Activated naive CD4-positive, alpha-beta T cell treated with anti-CD3 and anti-CD28 coated beads for 36 hours (primary cell): ENCODE measurements at regions not wholly inside any gene's neighbourhood (a gene's known extent, or its start where the extent isn't known, plus 50 kb on each side); places are given as distances from the start of the nearest gene placed in this dataset.

Source experiments
- CTCF ChIA-PET: fragments of 350-600 bp; sonication (Branson Sonifier 250); formaldehyde crosslinking; loops from one replicate; lab custom pipeline; 2021; ENCODE audit warnings: antibody characterized with exemption; lab: Charles Lee
- DNase-seq: peaks from one replicate; pipeline ENCODE4 v3.0.0-alpha.2; 2020
- H3K27ac Mint-ChIP-seq: one replicate; pipeline ENCODE4 v1.8.0; 2021; ENCODE audit warnings: mild to moderate bottlenecking, mixed read lengths
- H3K27me3 Mint-ChIP-seq: one replicate; pipeline ENCODE4 v1.8.0; 2021; ENCODE audit warnings: low read depth, mixed read lengths
- H3K36me3 Mint-ChIP-seq: one replicate; pipeline ENCODE4 v1.8.0; 2021; ENCODE audit warnings: low read depth, mixed read lengths
- H3K4me1 Mint-ChIP-seq: one replicate; pipeline ENCODE4 v1.8.0; 2021; ENCODE audit warnings: low read depth, mixed read lengths
- H3K4me3 Mint-ChIP-seq: one replicate; pipeline ENCODE4 v1.8.0; 2021; ENCODE audit warnings: mild to moderate bottlenecking, moderate library complexity, mixed read lengths
- H3K9me3 Mint-ChIP-seq: one replicate; pipeline ENCODE4 v1.8.0; 2021; ENCODE audit warnings: mixed read lengths
- intact Hi-C: fragments of 100-400 bp; cut with micrococcal nuclease; formaldehyde crosslinking; loops from one replicate; pipeline ENCODE4 v1.15.1; 2023

- Mint-ChIP-seq H3K4me1 (no peaks in the 10 kb centered on the region), H3K4me3 (no peak overlapping the region), H3K27me3 (peaks cover 8% of the 10 kb centered on the region), H3K36me3 (no peaks in the 10 kb centered on the region), H3K27ac (no peak overlapping the region), H3K9me3 (no peaks in the 10 kb centered on the region)
- intact Hi-C loops = no loop called here
- CTCF ChIA-PET = no interaction called here
- DNase-seq = no peak
Measured at GRCh38 chr15:45743426-45744235, 108.8 kb downstream of the SQOR start.

GRCh38 chr15:45744236-45744589, 109.4 kb downstream of the SQOR start:
- no peak overlapping the region for H3K27ac Mint-ChIP-seq
- no peaks in the 10 kb centered on the region for H3K9me3 Mint-ChIP-seq
- CTCF ChIA-PET = no interaction called here
- H3K27me3 Mint-ChIP-seq = peaks cover 9% of the 10 kb centered on the region
- H3K4me3 Mint-ChIP-seq = no peak overlapping the region
- intact Hi-C loops = no loop called here
- no peaks in the 10 kb centered on the region for H3K4me1 Mint-ChIP-seq
- DNase-seq = no peak
- no peaks in the 10 kb centered on the region for H3K36me3 Mint-ChIP-seq

DNA sequence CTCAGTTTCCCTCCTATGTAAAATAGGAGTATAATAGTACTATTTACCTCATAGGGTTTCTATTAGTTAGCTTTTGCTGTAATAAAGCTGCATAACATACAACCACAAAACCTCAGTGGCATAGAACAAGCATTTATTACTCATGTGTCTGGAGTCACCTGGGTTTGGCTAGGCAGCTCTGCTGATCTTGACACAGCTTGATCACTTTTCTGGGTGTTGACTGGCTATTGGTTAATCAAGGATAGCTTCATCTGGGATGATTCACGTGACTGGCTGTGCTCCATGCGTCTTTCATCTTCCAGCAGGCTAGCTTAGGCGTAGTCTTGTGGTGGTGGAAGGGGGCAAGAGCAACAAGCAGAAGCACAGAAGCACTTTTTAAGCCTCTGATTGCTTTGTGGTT, 112.6 kb downstream of the SQOR start:
- Mint-ChIP-seq H3K27ac (no peak overlapping the region), H3K36me3 (no peaks in the 10 kb centered on the region), H3K27me3 (peaks cover 13% of the 10 kb centered on the region), H3K4me1 (no peaks in the 10 kb centered on the region), H3K4me3 (no peak overlapping the region), H3K9me3 (no peaks in the 10 kb centered on the region)
- CTCF ChIA-PET = interaction anchor here (1.1 to 1.9 kb wide), 2 partner anchors 42 kb away, joined by 3 to 7 read pairs; no protein-coding TSS in a partner anchor
- no peak for DNase-seq
- intact Hi-C loops = no loop called here

GRCh38 chr15:45751629-45752028, 116.8 kb downstream of the SQOR start:
- no peaks in the 10 kb centered on the region for H3K4me1 Mint-ChIP-seq
- H3K27me3 Mint-ChIP-seq = peaks cover 21% of the 10 kb centered on the region
- intact Hi-C loops = no loop called here
- no peak for DNase-seq
- CTCF ChIA-PET = no interaction called here
- H3K4me3 Mint-ChIP-seq = no peak overlapping the region
- H3K36me3 Mint-ChIP-seq = no peaks in the 10 kb centered on the region
- no peaks in the 10 kb centered on the region for H3K9me3 Mint-ChIP-seq
- H3K27ac Mint-ChIP-seq = no peak overlapping the region

GRCh38 chr15:45759936-45760335, 125.1 kb downstream of the SQOR start:
- H3K4me3 Mint-ChIP-seq = no peak overlapping the region
- CTCF ChIA-PET = interaction anchor here (0.6 kb wide), 1 partner anchor 26 kb away, joined by 3 read pairs; no protein-coding TSS in a partner anchor
- peaks cover 41% of the 10 kb centered on the region for H3K27me3 Mint-ChIP-seq
- intact Hi-C loops = no loop called here
- no peak overlapping the region for H3K27ac Mint-ChIP-seq
- no peaks in the 10 kb centered on the region for H3K36me3 Mint-ChIP-seq
- DNase-seq = no peak
- no peaks in the 10 kb centered on the region for H3K9me3 Mint-ChIP-seq
- no peaks in the 10 kb centered on the region for H3K4me1 Mint-ChIP-seq

GRCh38 chr15:45762726-45763125, 127.9 kb downstream of the SQOR start:
- CTCF ChIA-PET = interaction anchor here (1.6 kb wide), 1 partner anchor 27 kb away, joined by 4 read pairs; no protein-coding TSS in a partner anchor
- H3K4me1 Mint-ChIP-seq = no peaks in the 10 kb centered on the region
- peaks cover 26% of the 10 kb centered on the region for H3K27me3 Mint-ChIP-seq
- H3K4me3 Mint-ChIP-seq = no peak overlapping the region
- H3K27ac Mint-ChIP-seq = no peak overlapping the region
- intact Hi-C loops = no loop called here
- DNase-seq = no peak
- H3K9me3 Mint-ChIP-seq = no peaks in the 10 kb centered on the region
- H3K36me3 Mint-ChIP-seq = no peaks in the 10 kb centered on the region

DNA sequence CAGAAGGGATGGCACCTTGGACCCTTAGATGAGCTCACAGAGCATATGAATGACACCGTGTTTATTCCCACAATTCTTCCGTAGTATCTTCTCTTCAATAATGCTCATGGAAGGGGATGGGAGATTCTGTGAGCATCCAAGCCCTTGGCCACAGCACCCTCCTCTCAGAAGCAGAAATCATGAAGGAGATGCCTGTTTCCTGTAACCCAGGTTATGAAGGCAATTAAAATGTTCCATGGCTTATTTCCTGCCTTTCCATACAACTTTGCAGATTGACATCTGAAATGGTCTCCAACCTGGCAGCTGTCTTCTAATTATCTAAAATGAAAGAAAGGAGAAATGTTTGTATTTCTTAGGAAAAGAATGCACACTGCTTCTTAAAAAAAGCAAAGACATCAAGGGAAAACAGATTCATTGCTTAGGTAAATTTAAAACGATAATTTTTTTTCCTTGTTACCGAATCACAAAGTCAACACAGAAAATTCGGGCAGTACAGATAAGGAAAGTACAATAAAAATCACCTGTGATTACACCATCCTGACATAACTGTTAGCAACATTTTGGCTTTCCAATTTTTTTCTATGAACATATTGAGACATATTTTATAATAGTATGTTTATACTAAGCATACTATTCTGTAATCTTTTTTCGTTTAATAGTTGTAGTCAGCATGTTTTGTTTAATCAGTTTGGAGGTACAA, 128.5 kb downstream of the SQOR start:
- Mint-ChIP-seq H3K27me3 (peaks cover 23% of the 10 kb centered on the region), H3K4me3 (no peak overlapping the region), H3K4me1 (no peaks in the 10 kb centered on the region), H3K36me3 (no peaks in the 10 kb centered on the region), H3K27ac (no peak overlapping the region), H3K9me3 (no peaks in the 10 kb centered on the region)
- CTCF ChIA-PET = interaction anchor here (1.6 kb wide), 1 partner anchor 27 kb away, joined by 4 read pairs; no protein-coding TSS in a partner anchor
- intact Hi-C loops = no loop called here
- no peak for DNase-seq

DNA sequence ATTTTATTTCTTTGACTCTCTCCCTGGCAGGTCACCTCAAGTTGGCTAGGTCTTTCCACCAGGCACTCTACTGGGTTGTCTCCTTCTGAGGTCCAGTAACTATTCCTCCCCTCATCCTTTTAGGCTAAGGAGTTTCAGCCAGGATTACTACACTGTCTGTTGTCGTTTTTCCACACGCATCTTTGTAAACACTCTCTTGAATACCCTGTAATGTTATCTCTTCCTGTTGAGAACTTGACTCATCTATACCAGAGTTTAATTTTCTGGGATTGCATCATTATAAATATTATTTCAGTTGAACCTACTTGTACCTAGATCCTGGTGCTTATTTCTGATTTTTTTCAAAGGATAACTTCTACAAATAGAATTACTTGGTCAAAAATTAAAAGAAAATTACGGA, 138.3 kb downstream of the SQOR start:
- H3K4me1 Mint-ChIP-seq = no peaks in the 10 kb centered on the region
- intact Hi-C loops = no loop called here
- no peak for DNase-seq
- CTCF ChIA-PET = no interaction called here
- no peaks in the 10 kb centered on the region for H3K9me3 Mint-ChIP-seq
- no peaks in the 10 kb centered on the region for H3K36me3 Mint-ChIP-seq
- peaks cover 15% of the 10 kb centered on the region for H3K27me3 Mint-ChIP-seq
- H3K4me3 Mint-ChIP-seq = no peak overlapping the region
- H3K27ac Mint-ChIP-seq = no peak overlapping the region

DNA sequence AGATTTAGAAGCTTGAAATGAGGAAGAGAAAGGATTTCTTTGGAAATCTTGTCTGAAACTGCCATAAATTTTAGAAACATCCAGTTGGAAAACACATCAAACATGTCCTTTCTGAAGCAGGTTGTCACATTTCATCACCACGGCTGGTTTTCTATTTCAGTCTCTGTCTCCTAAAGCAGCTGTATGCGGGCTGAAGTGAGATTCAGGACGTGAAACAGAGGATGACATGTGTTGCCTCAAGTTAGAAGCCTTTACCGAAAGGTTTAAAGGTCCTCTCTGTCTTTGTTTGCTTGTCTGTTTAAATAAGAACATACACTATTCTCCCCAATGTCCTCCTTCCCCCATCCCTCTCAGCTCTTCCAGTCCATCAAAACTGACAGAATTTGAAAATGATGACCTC, 141.9 kb downstream of the SQOR start:
- Mint-ChIP-seq H3K4me1 (no peaks in the 10 kb centered on the region), H3K9me3 (no peaks in the 10 kb centered on the region), H3K27ac (no peak overlapping the region), H3K4me3 (no peak overlapping the region), H3K36me3 (no peaks in the 10 kb centered on the region), H3K27me3 (peaks cover 15% of the 10 kb centered on the region)
- intact Hi-C loops = no loop called here
- CTCF ChIA-PET = interaction anchor here (1.0 kb wide), 1 partner anchor 18 kb away, joined by 3 read pairs; no protein-coding TSS in a partner anchor
- no peak for DNase-seq

- no peak overlapping the region for H3K4me3 Mint-ChIP-seq
Measured at GRCh38 chr15:45777781-45778180, 143.0 kb downstream of the SQOR start.

DNA sequence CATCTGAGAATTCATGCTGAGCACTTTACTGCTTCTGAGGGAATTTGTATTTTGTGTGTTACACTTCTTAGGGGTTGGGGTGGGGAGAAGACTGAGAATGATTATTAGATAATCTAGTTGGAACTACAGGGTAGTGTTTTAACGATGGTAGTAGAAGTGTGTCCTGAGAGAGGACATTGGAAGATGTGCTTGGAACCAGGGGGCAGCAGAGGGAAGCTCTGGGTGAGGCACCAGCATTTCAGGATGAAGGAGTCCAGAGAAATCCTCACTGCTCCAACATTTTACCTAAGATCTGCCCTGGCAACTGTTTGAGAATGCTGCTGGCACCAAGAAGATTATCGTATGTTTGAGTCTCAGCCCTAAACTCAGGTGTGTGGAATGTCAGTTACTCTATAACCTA, 145.5 kb downstream of the SQOR start:
- intact Hi-C loops = no loop called here
- CTCF ChIA-PET = no interaction called here
- H3K4me3 Mint-ChIP-seq = no peak overlapping the region
- no peak overlapping the region for H3K27ac Mint-ChIP-seq
- peaks cover 25% of the 10 kb centered on the region for H3K27me3 Mint-ChIP-seq
- no peaks in the 10 kb centered on the region for H3K9me3 Mint-ChIP-seq
- DNase-seq = no peak
- no peaks in the 10 kb centered on the region for H3K36me3 Mint-ChIP-seq
- H3K4me1 Mint-ChIP-seq = no peaks in the 10 kb centered on the region

More at GRCh38 chr15:45777781-45778180, 143.0 kb downstream of the SQOR start:
- Mint-ChIP-seq H3K9me3 (no peaks in the 10 kb centered on the region), H3K36me3 (no peaks in the 10 kb centered on the region), H3K4me1 (no peaks in the 10 kb centered on the region), H3K27ac (no peak overlapping the region), H3K27me3 (peaks cover 19% of the 10 kb centered on the region)
- CTCF ChIA-PET = no interaction called here
- DNase-seq = no peak
- intact Hi-C loops = no loop called here

DNA sequence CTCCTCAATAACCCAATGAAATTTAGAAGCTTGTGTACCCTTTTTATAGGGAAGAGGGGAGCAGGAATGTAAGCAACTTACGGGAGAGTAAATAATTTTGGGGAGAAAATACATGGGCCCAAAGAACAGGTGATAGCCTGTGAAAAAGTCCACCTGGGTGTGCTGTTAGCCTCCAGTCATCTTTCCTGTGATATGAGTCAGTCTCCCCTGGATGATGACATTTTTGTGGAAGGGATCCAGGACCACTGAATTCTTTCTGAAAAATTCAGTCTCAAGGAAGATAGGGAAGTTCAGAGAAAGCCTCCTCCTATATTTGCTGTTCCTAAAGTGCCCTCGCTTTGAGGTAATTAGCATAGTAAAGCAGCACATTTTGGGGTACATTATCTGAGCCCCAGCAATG, 149.8 kb downstream of the SQOR start:
- Mint-ChIP-seq H3K27me3 (peaks cover 10% of the 10 kb centered on the region), H3K4me3 (no peak overlapping the region), H3K9me3 (no peaks in the 10 kb centered on the region), H3K27ac (no peak overlapping the region), H3K36me3 (no peaks in the 10 kb centered on the region), H3K4me1 (no peaks in the 10 kb centered on the region)
- DNase-seq = no peak
- intact Hi-C loops = no loop called here
- CTCF ChIA-PET = interaction anchor here (0.6 kb wide), 1 partner anchor 159 kb away, joined by 3 read pairs; no protein-coding TSS in a partner anchor
